HS-27A (cell line): ENCODE measurements at regions not wholly inside any gene's neighbourhood (a gene's known extent, or its start where the extent isn't known, plus 50 kb on each side); places are given as distances from the start of the nearest gene placed in this dataset.

ENCODE experiments used
- DNase-seq: peaks from one replicate; pipeline ENCODE4 v3.0.0-alpha.2; 2012; ENCODE audit warnings: low read depth, missing footprints

DNA sequence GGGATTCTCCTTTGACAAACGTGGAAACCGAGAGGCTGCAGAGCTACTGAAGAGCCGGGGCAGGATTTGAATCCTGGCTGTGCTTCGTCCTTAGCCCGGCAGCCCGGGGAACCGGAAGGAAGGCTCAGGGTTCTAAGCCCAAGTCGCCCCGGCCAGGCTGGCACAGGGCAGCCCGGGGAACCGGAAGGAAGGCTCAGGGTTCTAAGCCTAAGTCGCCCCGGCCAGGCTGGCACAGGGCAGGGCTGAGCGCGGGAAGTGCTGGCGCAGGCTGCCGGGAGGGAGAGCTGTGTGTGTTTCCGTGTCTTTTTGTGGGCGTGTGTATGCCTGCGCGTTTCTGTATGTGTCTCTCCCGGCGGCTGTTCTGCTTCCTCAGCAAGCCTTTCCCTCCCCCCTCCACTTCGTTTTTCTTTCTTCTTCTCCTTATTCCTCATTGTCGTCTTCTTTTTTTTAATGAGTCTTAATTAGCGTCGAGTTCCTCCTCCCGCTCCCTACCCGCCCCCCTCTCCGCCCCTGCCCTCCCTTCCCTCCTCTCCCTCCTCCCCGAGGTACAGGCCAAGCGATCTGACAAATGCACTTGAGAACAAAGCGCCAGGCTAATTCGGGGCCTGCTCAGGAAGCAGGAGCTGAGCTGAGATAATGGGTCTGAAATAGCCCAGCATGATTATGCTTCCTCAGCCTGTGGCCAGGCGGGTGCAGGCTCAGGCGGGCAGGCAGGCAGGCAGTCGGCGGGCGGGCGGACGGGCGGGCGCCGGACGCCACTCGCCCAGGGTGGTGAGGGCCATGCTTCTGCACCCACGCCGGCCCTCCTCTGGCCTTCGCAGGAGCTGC is 65.9 kb downstream of the EFNB1 start:
- DNase-seq, result no peak

DNA sequence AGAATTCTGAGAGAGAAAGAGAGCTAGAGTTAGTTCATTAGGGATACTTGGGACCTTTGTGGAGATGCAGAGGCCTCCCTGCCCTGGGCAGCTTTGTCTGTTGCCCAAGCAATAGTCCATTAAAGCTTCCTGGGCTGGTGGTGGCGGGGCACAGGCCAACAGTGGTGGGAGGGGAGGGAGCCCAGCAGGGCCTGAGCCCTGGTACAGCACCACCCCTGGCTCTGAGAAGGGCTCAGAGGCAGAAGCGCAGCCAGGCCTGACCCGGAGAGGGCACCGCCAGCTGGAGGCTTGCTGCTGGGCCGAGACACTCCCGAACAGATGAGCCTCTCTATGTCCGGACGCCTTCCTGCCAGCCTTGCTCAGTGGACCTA is 65.3 kb downstream of the EFNB1 start:
- DNase-seq, result no peak

DNA sequence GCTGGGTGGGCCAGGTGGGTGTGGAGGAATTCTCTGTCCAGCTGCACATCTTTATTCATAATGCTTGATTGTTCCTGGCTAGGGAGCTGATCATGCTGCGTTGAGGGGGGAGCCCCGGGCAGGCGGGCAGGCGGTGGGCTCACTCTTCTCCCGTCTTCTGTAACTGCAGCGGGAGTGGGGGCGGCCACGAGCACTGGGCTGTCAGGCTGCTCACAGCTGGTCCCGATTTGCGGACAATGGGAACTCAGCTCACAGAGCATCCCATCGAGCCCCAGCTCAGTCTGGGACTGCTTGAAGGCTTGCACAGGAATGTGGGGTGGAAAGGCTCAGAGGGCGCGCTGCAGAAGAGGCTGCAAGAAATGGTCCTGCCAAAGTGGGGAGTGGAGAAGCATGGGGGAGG is 63.8 kb downstream of the EFNB1 start:
- DNase-seq, result no peak

DNA sequence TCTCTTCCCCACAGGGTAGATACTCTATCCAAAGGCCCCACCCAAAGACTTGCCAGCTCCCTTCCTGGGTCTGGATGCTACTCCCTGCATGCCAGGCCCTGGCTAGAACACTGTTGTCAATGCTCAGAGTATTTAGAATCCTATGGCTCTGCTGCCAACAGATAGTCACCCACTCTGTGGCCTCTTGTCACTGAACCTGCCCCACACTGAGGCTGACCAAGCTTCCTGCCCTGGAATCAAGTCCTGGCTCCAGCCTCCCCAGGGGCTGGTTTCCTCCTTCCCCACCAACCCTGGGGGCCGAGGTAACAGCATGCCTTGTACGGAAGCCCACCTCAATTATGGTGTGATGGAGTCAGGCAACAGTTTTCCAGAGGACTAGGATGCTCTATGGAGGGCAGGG is 63.3 kb downstream of the EFNB1 start:
- DNase-seq, result no peak
